ENCODE measurements at regions not wholly inside any gene's neighbourhood (a gene's known extent, or its start where the extent isn't known, plus 50 kb on each side); places are given as distances from the start of the nearest gene placed in this dataset.

DNA sequence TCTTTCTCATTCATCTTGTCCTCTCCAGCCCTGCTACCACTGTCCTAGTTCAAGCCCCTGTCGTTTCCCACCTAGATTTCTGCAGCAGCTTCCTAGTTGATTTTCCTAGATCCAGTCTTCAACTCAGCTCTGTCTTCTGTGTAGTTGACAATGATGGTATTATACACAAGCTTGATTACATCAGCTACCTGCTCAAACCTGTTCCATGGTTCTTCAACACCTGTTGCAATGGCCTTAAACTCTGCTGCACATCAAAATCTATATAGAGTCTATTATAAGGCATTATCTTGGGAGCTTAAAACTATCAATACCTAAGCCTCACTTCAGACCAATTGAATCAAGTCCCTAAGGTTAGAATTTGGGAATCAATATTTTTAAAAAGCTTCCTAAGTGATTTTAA lies 71.7 kb upstream of the PELI2 start:
- 92% methylated on average over 1 of the region's 1 CpG; no CpG with 5 or more reads in 1 of the 2 experiments for WGBS, 2 experiments (ENCODE audit: insufficient coverage in 1 of 2, insufficient read length in 1 of 2)
- H3K27me3 ChIP-seq (ENCODE audit: control insufficient read depth, insufficient read depth, low read length, poor library complexity, severe bottlenecking) = peaks cover 5% of the 10 kb centered on the region
- TF ChIP-seq, protein P1, sequence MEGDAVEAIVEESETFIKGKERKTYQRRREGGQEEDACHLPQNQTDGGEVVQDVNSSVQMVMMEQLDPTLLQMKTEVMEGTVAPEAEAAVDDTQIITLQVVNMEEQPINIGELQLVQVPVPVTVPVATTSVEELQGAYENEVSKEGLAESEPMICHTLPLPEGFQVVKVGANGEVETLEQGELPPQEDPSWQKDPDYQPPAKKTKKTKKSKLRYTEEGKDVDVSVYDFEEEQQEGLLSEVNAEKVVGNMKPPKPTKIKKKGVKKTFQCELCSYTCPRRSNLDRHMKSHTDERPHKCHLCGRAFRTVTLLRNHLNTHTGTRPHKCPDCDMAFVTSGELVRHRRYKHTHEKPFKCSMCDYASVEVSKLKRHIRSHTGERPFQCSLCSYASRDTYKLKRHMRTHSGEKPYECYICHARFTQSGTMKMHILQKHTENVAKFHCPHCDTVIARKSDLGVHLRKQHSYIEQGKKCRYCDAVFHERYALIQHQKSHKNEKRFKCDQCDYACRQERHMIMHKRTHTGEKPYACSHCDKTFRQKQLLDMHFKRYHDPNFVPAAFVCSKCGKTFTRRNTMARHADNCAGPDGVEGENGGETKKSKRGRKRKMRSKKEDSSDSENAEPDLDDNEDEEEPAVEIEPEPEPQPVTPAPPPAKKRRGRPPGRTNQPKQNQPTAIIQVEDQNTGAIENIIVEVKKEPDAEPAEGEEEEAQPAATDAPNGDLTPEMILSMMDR (conservative IDR thresholded peaks at IDR 0.05) = no peak
- no peaks in the 10 kb centered on the region for H3K36me3 ChIP-seq (ENCODE audit: control insufficient read depth, insufficient read depth, low read length)
- Mint-ChIP-seq H3K4me1 (peaks cover 5% of the 10 kb centered on the region), H3K27ac (no peak overlapping the region), H3K27me3 (ENCODE audit: insufficient read depth) (peaks cover 8% of the 10 kb centered on the region), H3K9me3 (no peaks in the 10 kb centered on the region), H3K36me3 (ENCODE audit: low read depth) (no peaks in the 10 kb centered on the region), H3K4me3 (no peak overlapping the region)
- H3K9ac ChIP-seq (ENCODE audit: extremely low read depth, low read length, poor library complexity, severe bottlenecking) = no peak overlapping the region
- no peak overlapping the region for H3K27ac ChIP-seq (ENCODE audit: low read depth, low read length)
- peak overlapping the region; percentile 44 for H3K4me3 ChIP-seq (ENCODE audit: low read length)
- no peaks in the 10 kb centered on the region for H3K9me3 ChIP-seq (ENCODE audit: control insufficient read depth, low read length)
- DNase-seq = no peak
- no peaks in the 10 kb centered on the region for H3K4me1 ChIP-seq (ENCODE audit: control insufficient read depth, insufficient read depth, low read length)

DNA sequence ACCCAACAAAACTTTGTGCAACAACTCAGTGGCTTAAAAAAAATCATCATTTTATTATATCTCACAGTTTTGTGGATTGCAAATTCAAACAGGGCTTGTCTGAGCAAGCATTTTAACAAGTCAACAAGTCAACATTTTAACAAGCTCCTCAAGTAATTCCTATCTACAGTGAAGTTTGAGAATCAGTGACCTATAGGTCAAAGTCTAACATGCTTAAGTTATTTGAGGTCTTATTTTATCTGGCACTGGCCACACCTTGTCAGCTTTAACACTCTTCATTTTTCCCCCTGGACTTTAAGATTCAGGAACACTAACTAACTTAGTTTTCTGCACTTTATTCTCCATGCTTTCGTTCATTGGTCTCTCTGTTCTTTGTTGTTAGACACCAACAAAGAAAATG lies 71.2 kb upstream of the PELI2 start:
- no peak overlapping the region for H3K27ac Mint-ChIP-seq
- H3K27me3 Mint-ChIP-seq (ENCODE audit: insufficient read depth) = peaks cover 8% of the 10 kb centered on the region
- Histone ChIP-seq H3K9ac (ENCODE audit: extremely low read depth, low read length, poor library complexity, severe bottlenecking) (no peak overlapping the region), H3K27me3 (ENCODE audit: control insufficient read depth, insufficient read depth, low read length, poor library complexity, severe bottlenecking) (peaks cover 5% of the 10 kb centered on the region), H3K36me3 (ENCODE audit: control insufficient read depth, insufficient read depth, low read length) (no peaks in the 10 kb centered on the region), H3K27ac (ENCODE audit: low read depth, low read length) (no peak overlapping the region), H3K9me3 (ENCODE audit: control insufficient read depth, low read length) (no peaks in the 10 kb centered on the region), H3K4me3 (ENCODE audit: low read length) (peak overlapping the region; percentile 44), H3K4me1 (ENCODE audit: control insufficient read depth, insufficient read depth, low read length) (no peaks in the 10 kb centered on the region)
- H3K9me3 Mint-ChIP-seq = no peaks in the 10 kb centered on the region
- 80 to 100% methylated on average over 1 of the region's 1 CpG for WGBS, 2 experiments (ENCODE audit: insufficient coverage in 1 of 2, insufficient read length in 1 of 2)
- no peak for DNase-seq
- no peaks in the 10 kb centered on the region for H3K36me3 Mint-ChIP-seq (ENCODE audit: low read depth)
- peaks cover 5% of the 10 kb centered on the region for H3K4me1 Mint-ChIP-seq
- H3K4me3 Mint-ChIP-seq = no peak overlapping the region
- TF ChIP-seq, protein P1 (conservative IDR thresholded peaks at IDR 0.05) = no peak

DNA sequence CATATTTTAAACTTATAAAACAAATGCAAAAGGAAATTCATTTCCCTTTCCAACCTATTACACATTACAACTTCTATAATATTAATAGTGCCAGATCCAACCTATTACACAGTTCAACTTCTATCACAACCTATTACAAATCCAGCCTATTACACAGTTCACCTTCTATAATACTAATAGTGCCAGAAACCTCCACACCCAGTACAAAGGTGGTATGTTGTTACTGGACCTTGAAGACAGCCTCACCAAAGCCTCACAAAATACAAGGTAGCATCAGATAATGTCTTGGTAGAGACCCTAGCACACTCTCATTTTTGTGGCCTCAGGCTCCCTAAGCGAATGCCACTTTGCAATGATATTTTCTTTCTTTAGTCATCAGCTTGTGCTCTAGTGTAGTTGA lies 68.7 kb upstream of the PELI2 start:
- Mint-ChIP-seq H3K4me3 (no peak overlapping the region), H3K27ac (no peak overlapping the region), H3K36me3 (ENCODE audit: low read depth) (no peaks in the 10 kb centered on the region), H3K9me3 (no peaks in the 10 kb centered on the region), H3K4me1 (peaks cover 5% of the 10 kb centered on the region), H3K27me3 (ENCODE audit: insufficient read depth) (peaks cover 8% of the 10 kb centered on the region)
- Histone ChIP-seq H3K4me1 (ENCODE audit: control insufficient read depth, insufficient read depth, low read length) (no peaks in the 10 kb centered on the region), H3K4me3 (ENCODE audit: low read length) (no peak overlapping the region), H3K9ac (ENCODE audit: extremely low read depth, low read length, poor library complexity, severe bottlenecking) (no peak overlapping the region), H3K9me3 (ENCODE audit: control insufficient read depth, low read length) (no peaks in the 10 kb centered on the region), H3K27ac (ENCODE audit: low read depth, low read length) (no peak overlapping the region), H3K27me3 (ENCODE audit: control insufficient read depth, insufficient read depth, low read length, poor library complexity, severe bottlenecking) (peaks cover 5% of the 10 kb centered on the region), H3K36me3 (ENCODE audit: control insufficient read depth, insufficient read depth, low read length) (no peaks in the 10 kb centered on the region)
- TF ChIP-seq, protein P1 (conservative IDR thresholded peaks at IDR 0.05) = no peak
- 90% methylated on average over 1 of the region's 1 CpG; no CpG with 5 or more reads in 1 of the 2 experiments for WGBS, 2 experiments (ENCODE audit: insufficient coverage in 1 of 2, insufficient read length in 1 of 2)
- no peak for DNase-seq
